ENCODE measurements at regions not wholly inside any gene's neighbourhood (a gene's known extent, or its start where the extent isn't known, plus 50 kb on each side); places are given as distances from the start of the nearest gene placed in this dataset.

DNA sequence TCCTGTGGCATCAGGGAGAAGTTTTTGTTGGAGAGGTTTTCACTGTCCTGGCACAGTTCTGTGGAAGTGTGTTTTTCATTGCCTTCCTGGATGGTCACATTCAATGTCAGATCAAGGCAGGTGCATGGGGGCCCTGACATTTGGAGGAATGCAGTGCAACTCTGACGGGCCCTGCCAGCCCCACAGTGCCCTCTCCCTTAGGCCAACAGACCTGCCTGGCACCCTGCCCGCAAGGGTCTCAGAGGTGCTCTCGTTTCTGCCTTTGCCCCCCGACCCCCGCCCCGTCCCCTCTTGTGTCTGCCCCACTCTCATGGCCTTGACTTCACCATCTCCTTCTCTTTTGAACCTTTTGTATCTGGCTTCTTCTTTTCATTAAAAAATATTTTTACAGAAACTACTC is 257.2 kb upstream of the HDAC4 start:
- Mint-ChIP-seq H3K27ac (no peak overlapping the region), H3K4me1 (peaks cover 8 to 12% of the 10 kb centered on the region in 2 donors), H3K27me3 (ENCODE audit: low read depth in 2 of 2) (peaks cover 27 to 51% of the 10 kb centered on the region in 2 donors), H3K36me3 (no peaks in the 10 kb centered on the region), H3K4me3 (no peak overlapping the region), H3K9me3 (no peaks in the 10 kb centered on the region)
- TF ChIP-seq, protein P1, sequence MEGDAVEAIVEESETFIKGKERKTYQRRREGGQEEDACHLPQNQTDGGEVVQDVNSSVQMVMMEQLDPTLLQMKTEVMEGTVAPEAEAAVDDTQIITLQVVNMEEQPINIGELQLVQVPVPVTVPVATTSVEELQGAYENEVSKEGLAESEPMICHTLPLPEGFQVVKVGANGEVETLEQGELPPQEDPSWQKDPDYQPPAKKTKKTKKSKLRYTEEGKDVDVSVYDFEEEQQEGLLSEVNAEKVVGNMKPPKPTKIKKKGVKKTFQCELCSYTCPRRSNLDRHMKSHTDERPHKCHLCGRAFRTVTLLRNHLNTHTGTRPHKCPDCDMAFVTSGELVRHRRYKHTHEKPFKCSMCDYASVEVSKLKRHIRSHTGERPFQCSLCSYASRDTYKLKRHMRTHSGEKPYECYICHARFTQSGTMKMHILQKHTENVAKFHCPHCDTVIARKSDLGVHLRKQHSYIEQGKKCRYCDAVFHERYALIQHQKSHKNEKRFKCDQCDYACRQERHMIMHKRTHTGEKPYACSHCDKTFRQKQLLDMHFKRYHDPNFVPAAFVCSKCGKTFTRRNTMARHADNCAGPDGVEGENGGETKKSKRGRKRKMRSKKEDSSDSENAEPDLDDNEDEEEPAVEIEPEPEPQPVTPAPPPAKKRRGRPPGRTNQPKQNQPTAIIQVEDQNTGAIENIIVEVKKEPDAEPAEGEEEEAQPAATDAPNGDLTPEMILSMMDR (IDR thresholded peaks at IDR 0.05) = no peak
- DNase-seq (no peak), ATAC-seq (no peak)
- no peak overlapping the region for H3K27ac ChIP-seq (ENCODE audit: low read length)
- no peaks in the 10 kb centered on the region for H3K9me3 ChIP-seq (ENCODE audit: control insufficient read depth, insufficient read depth, low read length)
- 87% methylated on average over 6 of the region's 6 CpGs for WGBS (ENCODE audit: insufficient coverage)
- H3K4me1 ChIP-seq (ENCODE audit: control insufficient read depth, insufficient read depth, low read length) = no peaks in the 10 kb centered on the region
- H3K27me3 ChIP-seq (ENCODE audit: control insufficient read depth, insufficient read depth, low read length) = peaks cover 3% of the 10 kb centered on the region
- no peak overlapping the region for H3K4me3 ChIP-seq (ENCODE audit: low read length)
- no peaks in the 10 kb centered on the region for H3K36me3 ChIP-seq (ENCODE audit: control insufficient read depth, insufficient read depth, low read length)
- intact Hi-C loops (cut with micrococcal nuclease) = no loop called here

DNA sequence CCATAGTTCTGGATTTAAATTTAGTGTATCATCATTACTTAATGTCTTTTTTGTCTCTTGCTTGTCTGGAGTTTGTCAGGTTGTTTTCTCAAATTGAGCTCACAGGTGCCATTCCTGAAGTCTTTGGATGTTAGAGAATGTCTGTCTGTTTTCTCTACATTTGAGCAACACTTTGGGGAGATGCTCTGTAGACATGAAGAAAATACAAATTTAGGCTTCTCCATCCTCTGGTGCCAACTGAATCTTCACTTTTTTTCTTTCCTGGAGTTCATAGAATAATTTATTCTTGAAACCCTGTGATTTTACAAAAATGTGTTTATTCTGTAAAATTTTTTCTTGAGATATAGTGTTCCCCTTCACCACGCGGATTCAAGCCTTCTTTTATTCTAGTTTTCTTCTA is 256.4 kb upstream of the HDAC4 start:
- Mint-ChIP-seq H3K4me1 (peaks cover 8 to 12% of the 10 kb centered on the region in 2 donors), H3K36me3 (no peaks in the 10 kb centered on the region), H3K9me3 (no peaks in the 10 kb centered on the region), H3K4me3 (no peak overlapping the region), H3K27ac (no peak overlapping the region), H3K27me3 (ENCODE audit: low read depth in 2 of 2) (peaks cover 21 to 44% of the 10 kb centered on the region in 2 donors)
- no peak for ATAC-seq
- Histone ChIP-seq H3K4me3 (ENCODE audit: low read length) (no peak overlapping the region), H3K27ac (ENCODE audit: low read length) (no peak overlapping the region), H3K9me3 (ENCODE audit: control insufficient read depth, insufficient read depth, low read length) (no peaks in the 10 kb centered on the region), H3K27me3 (ENCODE audit: control insufficient read depth, insufficient read depth, low read length) (peaks cover 3% of the 10 kb centered on the region), H3K4me1 (ENCODE audit: control insufficient read depth, insufficient read depth, low read length) (no peaks in the 10 kb centered on the region), H3K36me3 (ENCODE audit: control insufficient read depth, insufficient read depth, low read length) (no peaks in the 10 kb centered on the region)
- DNase-seq = no peak
- no CpG with 5 or more reads among the region's 2 CpGs for WGBS (ENCODE audit: insufficient coverage)
- TF ChIP-seq, protein P1 (IDR thresholded peaks at IDR 0.05) = no peak
- intact Hi-C loops (cut with micrococcal nuclease) = no loop called here

DNA sequence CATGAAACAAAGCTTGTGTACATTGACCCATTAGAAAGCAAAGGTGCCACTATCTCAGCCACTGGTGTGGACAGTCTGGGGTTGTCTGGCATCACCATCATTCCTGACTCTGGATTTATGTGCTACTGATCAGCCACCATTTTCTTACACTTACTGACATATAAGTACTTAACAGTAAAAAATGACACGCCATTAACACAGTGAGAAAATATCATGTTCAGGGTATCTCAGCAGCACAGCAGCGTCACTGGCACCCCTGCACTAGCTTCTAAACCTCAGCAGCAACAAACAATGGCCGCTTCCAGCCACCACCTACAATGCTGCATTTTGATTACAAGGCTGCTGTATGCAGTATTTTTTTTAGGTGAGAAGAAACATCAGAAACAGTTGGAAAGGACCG is 253.4 kb upstream of the HDAC4 start:
- peaks cover 12 to 30% of the 10 kb centered on the region in 2 donors for H3K27me3 Mint-ChIP-seq (ENCODE audit: low read depth in 2 of 2)

DNA sequence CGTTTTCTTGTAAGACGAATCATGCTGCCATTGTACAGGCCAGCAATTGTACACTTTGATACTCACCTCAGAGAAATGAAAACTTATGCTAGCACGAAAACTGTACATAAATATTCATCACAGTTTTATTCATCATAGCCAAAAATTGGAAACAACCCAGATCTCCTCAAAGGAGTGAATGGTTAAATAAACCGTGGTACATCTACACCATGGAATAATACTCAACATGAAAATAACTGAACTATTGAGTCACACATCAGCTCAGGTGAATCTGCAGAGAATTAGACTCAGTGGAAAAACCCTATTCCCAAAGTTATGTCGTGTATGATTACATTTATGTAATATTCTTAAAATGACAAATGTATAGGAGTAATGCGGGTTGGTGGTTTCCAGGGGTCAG is 251.0 kb upstream of the HDAC4 start:
- no peak for ATAC-seq
- Mint-ChIP-seq H3K4me3 (no peak overlapping the region), H3K36me3 (no peaks in the 10 kb centered on the region), H3K9me3 (no peaks in the 10 kb centered on the region), H3K27ac (no peak overlapping the region), H3K27me3 (ENCODE audit: low read depth in 2 of 2) (peaks cover 7 to 17% of the 10 kb centered on the region in 2 donors), H3K4me1 (peaks cover 4 to 8% of the 10 kb centered on the region in 2 donors)
- WGBS (ENCODE audit: insufficient coverage) = 96% methylated on average over 4 of the region's 6 CpGs
- no peak overlapping the region for H3K4me3 ChIP-seq (ENCODE audit: low read length)
- H3K36me3 ChIP-seq (ENCODE audit: control insufficient read depth, insufficient read depth, low read length) = no peaks in the 10 kb centered on the region
- DNase-seq = no peak
- intact Hi-C loops (cut with micrococcal nuclease) = no loop called here
- H3K9me3 ChIP-seq (ENCODE audit: control insufficient read depth, insufficient read depth, low read length) = peaks cover 6% of the 10 kb centered on the region
- H3K27me3 ChIP-seq (ENCODE audit: control insufficient read depth, insufficient read depth, low read length) = no peaks in the 10 kb centered on the region
- TF ChIP-seq, protein P1 (IDR thresholded peaks at IDR 0.05) = no peak
- no peak overlapping the region for H3K27ac ChIP-seq (ENCODE audit: low read length)
- peaks cover 3% of the 10 kb centered on the region for H3K4me1 ChIP-seq (ENCODE audit: control insufficient read depth, insufficient read depth, low read length)

More for the DNA sequence above, 253.4 kb upstream of the HDAC4 start:
- no peaks in the 10 kb centered on the region for H3K36me3 ChIP-seq (ENCODE audit: control insufficient read depth, insufficient read depth, low read length)
- no peaks in the 10 kb centered on the region for H3K27me3 ChIP-seq (ENCODE audit: control insufficient read depth, insufficient read depth, low read length)
- intact Hi-C loops (cut with micrococcal nuclease) = no loop called here
- TF ChIP-seq, protein P1 (IDR thresholded peaks at IDR 0.05) = no peak
- H3K4me1 ChIP-seq (ENCODE audit: control insufficient read depth, insufficient read depth, low read length) = no peaks in the 10 kb centered on the region
- H3K9me3 ChIP-seq (ENCODE audit: control insufficient read depth, insufficient read depth, low read length) = no peaks in the 10 kb centered on the region
- no peak overlapping the region for H3K27ac ChIP-seq (ENCODE audit: low read length)
- Mint-ChIP-seq H3K9me3 (no peaks in the 10 kb centered on the region), H3K27ac (no peak overlapping the region), H3K4me3 (no peak overlapping the region), H3K36me3 (no peaks in the 10 kb centered on the region), H3K4me1 (no peaks in the 10 kb centered on the region)
- 79% methylated on average over 3 of the region's 4 CpGs for WGBS (ENCODE audit: insufficient coverage)
- H3K4me3 ChIP-seq (ENCODE audit: low read length) = no peak overlapping the region
- no peak for DNase-seq
- no peak for ATAC-seq
